Mesenchymal stem cell (in vitro differentiated cells and primary cell): ENCODE measurements at regions not wholly inside any gene's neighbourhood (a gene's known extent, or its start where the extent isn't known, plus 50 kb on each side); places are given as distances from the start of the nearest gene placed in this dataset.

Source experiments
- DNase-seq: peaks from one replicate; pipeline ENCODE4 v3.0.0-alpha.2; 2013
- H2AFZ ChIP-seq: one replicate; pipeline ENCODE4 v1.6.1; 2013; ENCODE audit warnings: low read depth, mild to moderate bottlenecking, control low read depth, inconsistent platforms, low read length, moderate library complexity
- H2AK5ac ChIP-seq: 2 replicates; pipeline ENCODE4 v1.6.1; 2013; ENCODE audit warnings: low read length, moderate library complexity, mild to moderate bottlenecking, inconsistent platforms; ENCODE audit not compliant: severe bottlenecking
- H2BK120ac ChIP-seq: one replicate; pipeline ENCODE4 v1.6.1; 2013; ENCODE audit warnings: low read depth, mild to moderate bottlenecking, inconsistent platforms, low read length, moderate library complexity
- H2BK12ac ChIP-seq, 2 experiments: one replicate each; pipeline ENCODE4 v1.6.1; 2013; ENCODE audit warnings: inconsistent platforms in 2 of 2, low read length in 2 of 2, mild to moderate bottlenecking in 2 of 2, moderate library complexity in 2 of 2, control low read depth in 1 of 2
- H2BK15ac ChIP-seq: one replicate; pipeline ENCODE4 v1.6.1; 2013; ENCODE audit warnings: mild to moderate bottlenecking, low read depth, inconsistent platforms; ENCODE audit not compliant: poor library complexity, severe bottlenecking
- H2BK5ac ChIP-seq: 2 replicates; pipeline ENCODE4 v1.6.1; 2013; ENCODE audit warnings: low read depth, mild to moderate bottlenecking, low read length, control low read depth, inconsistent platforms; ENCODE audit not compliant: poor library complexity, severe bottlenecking
- H3K14ac ChIP-seq, 2 experiments: one replicate each; pipeline ENCODE4 v1.6.1; 2013; ENCODE audit warnings: inconsistent platforms in 2 of 2, low read length in 2 of 2, control low read depth in 1 of 2, mild to moderate bottlenecking in 1 of 2, moderate library complexity in 1 of 2
- H3K18ac ChIP-seq, 2 experiments: one replicate each; pipeline ENCODE4 v1.6.1; 2013; ENCODE audit warnings: inconsistent platforms in 2 of 2, low read length in 2 of 2, control low read depth in 1 of 2, low read depth in 1 of 2, mild to moderate bottlenecking in 1 of 2
- H3K23ac ChIP-seq, 2 experiments: one replicate each; pipeline ENCODE4 v1.6.1; 2013; ENCODE audit warnings: inconsistent platforms in 2 of 2, low read length in 2 of 2, mild to moderate bottlenecking in 2 of 2, moderate library complexity in 2 of 2, control low read depth in 1 of 2
- H3K27ac ChIP-seq: 2 replicates; pipeline ENCODE4 v1.5.1; 2013; ENCODE audit warnings: mild to moderate bottlenecking, moderate library complexity, low read length, control low read depth, inconsistent platforms; ENCODE audit not compliant: poor library complexity, severe bottlenecking
- H3K27me3 ChIP-seq, 2 experiments: 2 replicates each; pipeline versions ENCODE4 v1.6.1 to v1.7.0; 2013; ENCODE audit warnings: low read length in 2 of 2, mild to moderate bottlenecking in 2 of 2, moderate library complexity in 2 of 2, control low read depth in 1 of 2, inconsistent platforms in 1 of 2; ENCODE audit not compliant: control insufficient read depth in 1 of 2, insufficient read depth in 1 of 2
- H3K36me3 ChIP-seq, 2 experiments: 2 replicates each; pipeline versions ENCODE4 v1.6.1 to v1.7.0; 2013; ENCODE audit warnings: low read length in 2 of 2, control low read depth in 1 of 2, inconsistent platforms in 1 of 2, low read depth in 1 of 2, mild to moderate bottlenecking in 1 of 2; ENCODE audit not compliant: insufficient read depth in 2 of 2, control insufficient read depth in 1 of 2
- H3K4ac ChIP-seq, 2 experiments: one replicate each; pipeline ENCODE4 v1.6.1; 2013; ENCODE audit warnings: inconsistent platforms in 2 of 2, low read length in 2 of 2, mild to moderate bottlenecking in 2 of 2, moderate library complexity in 2 of 2, control low read depth in 1 of 2, low read depth in 1 of 2
- H3K4me1 ChIP-seq: 2 replicates; pipeline ENCODE4 v1.6.1; 2013; ENCODE audit warnings: low read depth, low read length, control low read depth; ENCODE audit not compliant: control insufficient read depth, insufficient read depth
- H3K4me2 ChIP-seq: 2 replicates; pipeline ENCODE4 v1.6.1; 2013; ENCODE audit warnings: low read length, mild to moderate bottlenecking, inconsistent platforms; ENCODE audit not compliant: poor library complexity, severe bottlenecking
- H3K4me3 ChIP-seq, 2 experiments: 2 replicates each; pipeline versions ENCODE4 v1.5.1 to v1.7.0; 2013; ENCODE audit warnings: low read length in 2 of 2, mild to moderate bottlenecking in 2 of 2, control low read depth in 1 of 2, low read depth in 1 of 2; ENCODE audit not compliant: insufficient read depth in 1 of 2
- H3K79me1 ChIP-seq: replicated peaks from 2 replicates; pipeline ENCODE4 v1.6.1; 2013; ENCODE audit warnings: mild to moderate bottlenecking, control low read depth, low read length, inconsistent platforms; ENCODE audit not compliant: poor library complexity, severe bottlenecking
- H3K9ac ChIP-seq: 2 replicates; pipeline ENCODE4 v1.7.0; 2013; ENCODE audit warnings: mild to moderate bottlenecking, low read length, moderate library complexity
- H3K9me3 ChIP-seq: 2 replicates; pipeline ENCODE4 v1.7.0; 2013; ENCODE audit warnings: mild to moderate bottlenecking, low read length; ENCODE audit not compliant: control insufficient read depth
- H4K8ac ChIP-seq: one replicate; pipeline ENCODE4 v1.6.1; 2013; ENCODE audit warnings: inconsistent platforms, mild to moderate bottlenecking, low read length, moderate library complexity
- H4K91ac ChIP-seq: one replicate; pipeline ENCODE4 v1.6.1; 2013; ENCODE audit warnings: mild to moderate bottlenecking, low read length, inconsistent platforms
- WGBS: methylation state at CpG from one replicate; pipeline ENCODE4 v1.1.7; 2013; ENCODE audit warnings: mixed read lengths; 5-methylcytosine and 5-hydroxymethylcytosine counted together

DNA sequence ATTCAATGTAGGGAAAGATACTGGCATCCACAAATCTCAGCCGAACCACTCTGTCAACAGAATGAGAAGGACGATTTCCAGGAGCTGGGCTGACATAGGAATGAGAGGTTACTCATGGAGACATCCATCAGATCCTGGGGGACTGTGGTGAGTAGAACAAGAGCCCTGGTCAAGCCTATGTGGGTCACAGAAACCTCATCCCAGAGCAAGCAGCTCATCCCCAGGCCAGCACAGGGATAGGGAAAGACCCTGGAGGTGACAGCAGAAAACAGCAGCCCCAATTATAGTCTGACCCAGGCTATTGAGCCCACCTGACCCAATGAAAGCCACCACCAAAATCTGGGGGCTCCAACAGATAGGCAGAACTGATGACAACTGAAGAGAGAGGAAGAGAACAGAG is 128.0 kb upstream of the SERPIND1 start:
- no peaks in the 10 kb centered on the region for H3K79me1 ChIP-seq
- H2BK5ac ChIP-seq, result no peak overlapping the region
- no peak overlapping the region for H2BK12ac ChIP-seq
- DNase-seq, result no peak
- H3K4me3 ChIP-seq, result no peak overlapping the region
- no peaks in the 10 kb centered on the region for H3K4me1 ChIP-seq
- H3K4ac ChIP-seq, result no peak overlapping the region
- H3K36me3 ChIP-seq, result no peaks in the 10 kb centered on the region
- no peak overlapping the region for H3K18ac ChIP-seq
- no peak overlapping the region for H2AK5ac ChIP-seq
- H3K23ac ChIP-seq, result no peak overlapping the region
- 64% methylated on average over 2 of the region's 2 CpGs for WGBS
- H3K4me2 ChIP-seq, result no peak overlapping the region
- no peak overlapping the region for H3K9ac ChIP-seq
- H3K14ac ChIP-seq, result no peak overlapping the region
- H4K8ac ChIP-seq, result no peak overlapping the region
- no peaks in the 10 kb centered on the region for H3K9me3 ChIP-seq
- no peak overlapping the region for H2AFZ ChIP-seq
- H3K27me3 ChIP-seq, result peaks cover 35 to 80% of the 10 kb centered on the region in 2 experiments
- H3K27ac ChIP-seq, result no peak overlapping the region
- H4K91ac ChIP-seq, result no peak overlapping the region
- H2BK120ac ChIP-seq, result no peak overlapping the region
- no peak overlapping the region for H2BK15ac ChIP-seq

DNA sequence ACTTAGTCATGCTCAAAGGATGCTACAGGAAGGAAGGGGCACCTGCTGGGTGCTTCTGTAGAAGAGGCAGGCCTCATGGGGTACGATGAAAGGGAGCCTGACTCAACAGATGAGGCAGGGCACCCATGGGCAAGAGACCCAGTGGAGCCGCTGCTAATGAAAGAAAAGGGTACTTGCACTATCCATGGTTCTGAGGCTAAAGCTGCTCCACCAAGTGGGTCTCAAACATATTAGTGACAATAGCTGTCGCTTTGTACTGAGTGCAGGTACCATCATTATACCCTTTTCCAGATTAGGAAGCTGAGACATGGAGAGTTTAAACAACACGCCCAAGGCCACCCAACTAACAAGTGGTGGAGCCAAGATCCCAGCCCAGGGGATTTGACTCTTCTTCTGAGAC is 127.5 kb upstream of the SERPIND1 start:
- Histone ChIP-seq H2AK5ac (no peak overlapping the region), H3K4me2 (no peak overlapping the region), H3K4me3 (no peak overlapping the region), H4K91ac (no peak overlapping the region), H3K4me1 (no peaks in the 10 kb centered on the region), H2BK15ac (no peak overlapping the region), H3K36me3 (no peaks in the 10 kb centered on the region), H3K27ac (no peak overlapping the region), H4K8ac (no peak overlapping the region), H3K14ac (no peak overlapping the region), H3K23ac (no peak overlapping the region), H3K4ac (no peak overlapping the region), H3K18ac (no peak overlapping the region), H3K9me3 (no peaks in the 10 kb centered on the region), H3K79me1 (no peaks in the 10 kb centered on the region), H2AFZ (no peak overlapping the region), H3K9ac (no peak overlapping the region), H2BK120ac (no peak overlapping the region), H2BK12ac (no peak overlapping the region), H2BK5ac (no peak overlapping the region), H3K27me3 (peaks cover 34 to 75% of the 10 kb centered on the region in 2 experiments)
- no peak for DNase-seq
- WGBS, result 85% methylated on average over 4 of the region's 4 CpGs

DNA sequence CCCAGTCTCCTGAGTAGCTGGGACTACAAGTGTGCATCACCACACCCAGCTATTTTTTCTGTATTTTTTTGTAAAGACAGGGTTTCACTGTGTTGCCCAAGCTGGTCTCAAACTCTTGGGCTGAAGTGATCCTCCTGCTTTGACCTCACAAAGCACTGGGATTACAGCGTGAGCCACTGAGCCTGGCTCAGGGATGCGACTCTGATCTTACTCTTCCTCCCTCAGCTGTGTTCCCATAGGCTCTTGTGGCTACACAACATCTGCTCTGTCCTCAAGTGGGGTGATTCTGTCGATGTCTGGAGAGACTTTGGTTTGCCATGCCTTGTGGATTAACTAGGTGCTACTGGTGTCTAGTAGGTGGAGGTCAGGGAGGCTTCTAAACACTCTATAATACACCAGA is 127.0 kb upstream of the SERPIND1 start:
- Histone ChIP-seq H3K9me3 (no peaks in the 10 kb centered on the region), H2AFZ (no peak overlapping the region), H3K4ac (no peak overlapping the region), H3K23ac (no peak overlapping the region), H3K18ac (no peak overlapping the region), H3K4me3 (no peak overlapping the region), H2BK12ac (no peak overlapping the region), H3K27me3 (peaks cover 30 to 70% of the 10 kb centered on the region in 2 experiments), H2AK5ac (no peak overlapping the region), H2BK120ac (no peak overlapping the region), H3K36me3 (no peaks in the 10 kb centered on the region), H2BK5ac (no peak overlapping the region), H4K91ac (no peak overlapping the region), H3K9ac (no peak overlapping the region), H2BK15ac (no peak overlapping the region), H4K8ac (no peak overlapping the region), H3K79me1 (no peaks in the 10 kb centered on the region), H3K4me1 (no peaks in the 10 kb centered on the region), H3K27ac (no peak overlapping the region), H3K4me2 (no peak overlapping the region), H3K14ac (no peak overlapping the region)
- WGBS, result 72% methylated on average over 2 of the region's 3 CpGs
- DNase-seq, result no peak

DNA sequence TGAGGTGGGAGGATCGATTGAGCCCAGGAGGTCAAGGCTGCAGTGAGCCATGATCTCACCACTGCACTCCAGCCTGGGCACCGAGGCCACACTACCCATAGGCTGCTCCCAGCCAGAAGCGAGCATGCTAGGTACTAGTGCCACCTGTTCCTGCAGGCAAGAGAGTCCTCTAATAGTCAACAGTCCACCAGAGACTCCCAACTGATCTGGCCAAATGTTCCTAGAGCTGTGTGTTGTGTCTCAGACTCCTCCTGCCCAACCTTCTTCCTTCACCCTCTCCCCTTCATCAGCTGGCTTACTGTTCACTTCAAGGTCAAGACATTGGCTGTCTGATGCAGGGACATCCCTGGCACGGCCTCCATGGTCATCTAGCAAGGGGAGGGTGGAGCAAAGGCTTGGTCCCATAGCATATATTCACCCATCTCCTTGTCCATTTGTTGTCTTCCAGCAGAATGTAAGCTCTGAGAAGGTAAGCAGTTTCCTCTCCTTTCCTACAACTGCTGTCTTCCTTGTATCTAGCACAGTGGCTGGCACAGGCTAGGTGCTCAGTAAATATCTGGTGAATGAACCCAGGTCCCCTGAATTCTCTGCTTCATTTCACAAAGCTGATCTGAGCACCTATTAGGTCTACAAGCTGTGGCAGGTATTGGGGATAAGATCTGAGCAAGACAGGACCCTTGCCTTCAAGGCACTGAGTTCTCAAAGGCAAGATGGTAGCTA is 126.2 kb upstream of the SERPIND1 start:
- Histone ChIP-seq H3K27ac (no peak overlapping the region), H2BK5ac (no peak overlapping the region), H2AFZ (no peak overlapping the region), H3K9me3 (no peaks in the 10 kb centered on the region), H3K9ac (no peak overlapping the region), H2BK12ac (no peak overlapping the region), H3K36me3 (no peaks in the 10 kb centered on the region), H3K4me3 (no peak overlapping the region), H2BK120ac (no peak overlapping the region), H3K4me2 (no peak overlapping the region), H3K79me1 (no peaks in the 10 kb centered on the region), H4K91ac (no peak overlapping the region), H4K8ac (no peak overlapping the region), H3K4me1 (no peaks in the 10 kb centered on the region), H2AK5ac (no peak overlapping the region), H3K23ac (peak overlapping the region in 1 of 2 experiments; percentile 5), H3K14ac (no peak overlapping the region), H3K27me3 (peaks cover 22 to 65% of the 10 kb centered on the region in 2 experiments), H2BK15ac (no peak overlapping the region), H3K18ac (no peak overlapping the region), H3K4ac (no peak overlapping the region)
- DNase-seq, result no peak
- 73% methylated on average over 4 of the region's 4 CpGs for WGBS
